ENCODE measurements at regions not wholly inside any gene's neighbourhood (a gene's known extent, or its start where the extent isn't known, plus 50 kb on each side); places are given as distances from the start of the nearest gene placed in this dataset.

DNA sequence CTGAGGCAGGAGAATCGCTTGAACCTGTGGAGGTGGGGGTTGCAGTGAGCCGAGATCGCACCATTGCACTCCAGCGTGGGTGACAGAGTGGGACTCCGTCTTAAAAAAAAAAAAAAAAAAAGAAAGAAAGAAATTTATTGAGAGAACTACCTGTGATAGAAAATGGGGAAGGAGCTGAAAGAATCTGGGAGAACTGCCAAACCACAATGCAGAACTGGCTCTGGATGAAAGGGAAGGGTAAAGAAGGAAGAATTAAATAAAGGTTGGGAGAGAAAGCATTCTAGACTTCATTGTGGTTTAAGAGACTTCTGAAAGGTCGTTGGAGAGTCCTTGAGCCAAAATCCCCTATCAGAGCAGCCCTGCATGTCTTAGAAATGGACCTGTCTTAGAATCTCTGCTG, 567.9 kb upstream of the HTR2C start:
- TF ChIP-seq CTCF (IDR thresholded peaks at IDR 0.05), result no peak
- TF ChIP-seq POLR2A (IDR thresholded peaks at IDR 0.05), result no peak
